NCI-H146 treated with DMSO at 0.1 percent for 48 hours (cell line): ENCODE measurements at regions not wholly inside any gene's neighbourhood (a gene's known extent, or its start where the extent isn't known, plus 50 kb on each side); places are given as distances from the start of the nearest gene placed in this dataset.
"Not testable (repeated sequence)": the region's sequence is repeated elsewhere in the genome, so short reads cannot be mapped to it uniquely, and the experiment has no call there.

Experiments
- DNase-seq: peaks from one replicate; lab custom pipeline; 2025; ENCODE audit not compliant: unreplicated experiment; lab: John Stamatoyannopoulos, UW

GRCh38 chr3:912717-913116, 180.1 kb upstream of the CNTN6 start:
- DNase-seq, result not testable (repeated sequence)

GRCh38 chr3:923161-923910, 169.5 kb upstream of the CNTN6 start:
- no peak for DNase-seq

GRCh38 chr3:930866-931265, 162.0 kb upstream of the CNTN6 start:
- no peak for DNase-seq

GRCh38 chr3:933326-933725, 159.5 kb upstream of the CNTN6 start:
- no peak for DNase-seq

GRCh38 chr3:944786-945185, 148.0 kb upstream of the CNTN6 start:
- no peak for DNase-seq

- no peak for DNase-seq
Observed at GRCh38 chr3:945738-946137, 147.1 kb upstream of the CNTN6 start.

GRCh38 chr3:952906-953305, 139.9 kb upstream of the CNTN6 start:
- DNase-seq, result no peak

- DNase-seq, result no peak
Observed at GRCh38 chr3:963255-963654, 129.6 kb upstream of the CNTN6 start.

- no peak for DNase-seq
Observed at GRCh38 chr3:963755-964154, 129.1 kb upstream of the CNTN6 start.

- no peak for DNase-seq
Observed at GRCh38 chr3:965826-966225, 127.0 kb upstream of the CNTN6 start.

GRCh38 chr3:966341-966740, 126.5 kb upstream of the CNTN6 start:
- no peak for DNase-seq

GRCh38 chr3:973340-973739, 119.5 kb upstream of the CNTN6 start:
- DNase-seq, result no peak

- DNase-seq, result no peak
Observed at GRCh38 chr3:976006-976405, 116.8 kb upstream of the CNTN6 start.

- DNase-seq, result no peak
Observed at GRCh38 chr3:981156-981555, 111.7 kb upstream of the CNTN6 start.

GRCh38 chr3:988785-989184, 104.0 kb upstream of the CNTN6 start:
- DNase-seq, result no peak

- no peak for DNase-seq
Observed at GRCh38 chr3:992871-993270, 100.0 kb upstream of the CNTN6 start.

GRCh38 chr3:1002010-1002409, 90.8 kb upstream of the CNTN6 start:
- DNase-seq, result no peak

GRCh38 chr3:1007866-1008265, 85.0 kb upstream of the CNTN6 start:
- no peak for DNase-seq

- DNase-seq, result no peak
Observed at GRCh38 chr3:1010228-1010627, 82.6 kb upstream of the CNTN6 start.

- DNase-seq, result no peak
Observed at GRCh38 chr3:1015826-1016225, 77.0 kb upstream of the CNTN6 start.

GRCh38 chr3:1017870-1018269, 75.0 kb upstream of the CNTN6 start:
- no peak for DNase-seq

GRCh38 chr3:1019157-1019556, 73.7 kb upstream of the CNTN6 start:
- no peak for DNase-seq

GRCh38 chr3:1026395-1026794, 66.4 kb upstream of the CNTN6 start:
- no peak for DNase-seq
